CD1c-positive myeloid dendritic cell (primary cell): ENCODE measurements at regions not wholly inside any gene's neighbourhood (a gene's known extent, or its start where the extent isn't known, plus 50 kb on each side); places are given as distances from the start of the nearest gene placed in this dataset.

Experiments used
- DNase-seq: peaks from one replicate; pipeline ENCODE4 v3.0.0-alpha.2; 2016; ENCODE audit errors: extremely low spot score

- DNase-seq: no peak
Observed at GRCh38 chr20:60693496-60694133, 558.4 kb upstream of the CDH4 start.

- DNase-seq: no peak
Observed at GRCh38 chr20:60694763-60695162, 557.3 kb upstream of the CDH4 start.

- DNase-seq: no peak
Observed at GRCh38 chr20:60695226-60696000, 556.6 kb upstream of the CDH4 start.

DNA sequence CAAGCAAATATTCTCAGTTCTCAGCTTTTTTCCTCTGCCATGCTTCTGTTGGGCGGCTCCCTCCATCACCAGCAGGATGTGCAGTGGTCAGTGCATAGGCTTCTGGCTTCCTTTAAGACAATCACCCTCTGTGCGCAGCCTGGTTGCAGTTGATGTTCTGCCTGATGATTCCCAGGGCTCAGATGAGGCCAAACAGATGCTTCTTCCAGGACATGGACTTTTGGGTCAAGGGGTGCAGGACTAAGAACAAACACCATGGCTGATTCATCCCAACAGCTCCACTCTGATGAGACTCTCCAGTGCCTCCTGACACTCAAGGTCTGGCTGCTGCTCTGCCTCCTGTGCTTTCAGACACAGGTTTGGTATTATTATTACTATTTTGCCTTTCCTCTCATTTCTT, 554.8 kb upstream of the CDH4 start:
- no peak for DNase-seq

DNA sequence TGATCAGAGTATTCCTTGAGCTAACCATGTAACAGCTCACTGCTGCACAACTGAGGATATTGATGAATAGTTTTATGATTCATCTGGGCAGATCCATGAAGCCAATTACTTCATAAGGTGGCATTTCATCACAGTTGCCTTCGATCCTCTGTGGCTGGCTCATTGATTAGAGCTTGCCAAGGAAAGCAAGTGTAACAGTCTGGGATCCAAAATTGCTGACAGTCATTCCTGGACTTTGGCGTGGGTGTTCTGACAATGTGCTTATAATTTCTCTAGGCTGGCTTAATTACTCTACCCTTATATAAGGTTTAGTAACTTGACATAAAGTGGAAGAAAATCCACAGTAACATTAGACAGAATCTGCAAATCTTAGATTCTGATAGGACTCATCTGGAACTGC, 551.3 kb upstream of the CDH4 start:
- DNase-seq: no peak

GRCh38 chr20:60704147-60704546, 547.9 kb upstream of the CDH4 start:
- no peak for DNase-seq

DNA sequence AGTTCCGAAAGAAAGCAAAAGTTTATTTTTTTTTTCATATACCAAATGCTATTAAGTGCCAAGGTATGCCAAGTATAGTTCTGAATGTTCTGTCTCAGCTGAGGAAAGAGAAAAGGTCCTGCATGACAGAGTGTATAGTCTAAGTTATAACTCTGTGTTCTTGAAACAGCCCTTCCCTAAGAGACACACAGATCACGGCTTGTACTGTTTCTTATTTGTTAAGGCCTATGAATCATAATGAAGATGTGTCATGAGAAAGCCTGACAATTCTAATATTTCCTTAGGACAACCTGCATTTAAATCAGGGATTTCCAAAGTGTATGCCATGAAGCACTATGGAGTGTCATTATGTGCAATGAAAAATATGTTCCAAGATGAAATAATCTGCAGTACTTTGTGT, 538.7 kb upstream of the CDH4 start:
- DNase-seq: no peak

- DNase-seq: no peak
Observed at GRCh38 chr20:60715172-60715571, 536.9 kb upstream of the CDH4 start.

DNA sequence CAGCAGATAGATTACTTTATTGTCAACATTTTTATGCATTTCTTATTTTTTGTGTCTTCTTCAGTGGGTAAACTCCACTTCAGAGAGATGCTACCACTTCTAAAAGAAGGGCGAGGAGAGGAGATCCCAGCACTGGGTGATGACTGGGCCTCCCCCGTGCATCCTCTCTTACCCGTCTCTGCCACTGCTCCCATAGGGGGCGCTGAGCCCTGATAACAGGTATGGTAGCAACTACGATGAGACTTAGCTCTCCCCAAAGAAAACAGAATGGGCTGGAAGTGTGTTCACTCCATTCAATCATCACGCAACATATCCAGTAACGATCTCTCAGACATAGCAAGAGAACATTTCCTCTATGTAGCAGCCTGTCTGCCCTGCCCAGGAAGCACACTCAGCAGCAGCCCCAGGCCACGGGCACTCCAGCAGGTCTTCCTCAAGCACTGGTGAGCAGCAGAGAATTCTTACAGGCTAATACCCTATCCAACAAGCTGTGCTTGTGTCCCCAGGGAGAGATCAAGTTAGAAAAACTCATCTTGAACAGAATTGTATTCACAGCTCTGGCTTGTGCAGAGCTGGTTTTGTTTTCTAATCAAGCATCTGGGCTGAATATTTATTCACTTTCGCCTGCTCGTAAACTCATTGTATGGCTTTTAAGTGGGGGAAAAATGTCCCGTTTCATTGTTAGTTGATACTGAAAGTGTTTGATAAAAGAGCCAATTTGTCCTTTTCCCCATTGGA, 533.1 kb upstream of the CDH4 start:
- no peak for DNase-seq

DNA sequence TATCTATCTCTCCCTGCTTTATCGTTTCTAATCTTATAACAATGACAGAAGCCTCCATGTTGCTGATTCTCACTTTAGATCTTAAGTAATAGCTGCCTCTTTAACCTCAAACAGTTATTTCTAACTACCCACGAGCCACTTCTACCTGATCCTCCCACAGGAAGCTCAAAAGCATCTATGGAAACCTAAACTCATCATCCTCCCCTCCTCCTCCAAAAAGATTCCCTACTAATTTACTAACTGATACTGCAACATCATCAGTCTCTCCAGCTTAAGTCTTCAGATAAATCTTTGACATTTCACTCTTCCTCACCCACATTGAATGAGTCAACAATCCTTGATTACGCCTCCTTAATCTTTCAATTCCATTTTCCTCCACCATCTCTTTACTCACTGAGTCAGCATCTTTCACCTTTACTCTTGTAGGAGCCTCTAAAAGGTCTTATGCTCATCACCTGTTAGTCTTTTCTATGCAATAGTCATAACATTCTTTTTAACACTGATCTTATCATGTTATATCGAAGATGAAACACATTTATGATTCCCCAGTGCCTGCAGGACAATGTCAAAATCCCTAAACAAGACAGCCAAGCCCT, 526.7 kb upstream of the CDH4 start:
- no peak for DNase-seq

GRCh38 chr20:60727425-60727824, 524.6 kb upstream of the CDH4 start:
- no peak for DNase-seq

GRCh38 chr20:60728705-60729104, 523.4 kb upstream of the CDH4 start:
- DNase-seq: no peak

DNA sequence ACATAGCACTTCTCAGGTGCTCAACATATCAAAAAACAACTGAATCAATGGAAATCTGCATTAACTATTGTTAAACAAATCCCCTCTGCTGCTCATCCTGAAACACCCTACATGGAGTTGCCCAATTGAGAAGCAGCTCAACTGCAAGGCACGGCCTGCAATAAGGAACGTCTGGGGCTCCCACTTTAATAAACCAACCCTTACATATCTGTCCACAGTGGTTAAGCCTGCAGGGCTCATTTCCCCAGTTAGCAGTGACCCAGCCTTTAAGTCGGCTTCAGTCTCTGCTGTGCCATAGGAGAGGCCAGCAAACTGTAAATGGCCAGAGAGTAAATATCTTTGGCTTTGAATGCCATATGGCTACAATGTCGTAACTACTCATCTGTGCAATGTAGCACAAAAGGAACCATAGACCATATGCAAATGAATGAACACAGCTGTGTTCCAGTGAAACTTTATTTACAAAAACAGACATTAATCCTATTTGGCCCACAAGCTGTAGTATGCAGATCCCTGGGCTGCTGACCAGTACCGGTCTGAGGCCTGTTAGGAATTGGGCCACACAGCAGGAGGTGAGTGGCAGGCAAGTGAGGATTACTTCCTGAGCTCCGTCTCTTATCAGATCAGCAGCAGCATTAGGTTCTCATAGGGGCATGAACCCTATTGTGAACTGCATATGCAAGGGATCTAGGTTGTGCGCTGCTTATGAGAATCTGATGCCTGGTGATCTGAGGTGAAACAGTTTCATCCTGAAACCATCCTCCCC, 522.7 kb upstream of the CDH4 start:
- DNase-seq: no peak

DNA sequence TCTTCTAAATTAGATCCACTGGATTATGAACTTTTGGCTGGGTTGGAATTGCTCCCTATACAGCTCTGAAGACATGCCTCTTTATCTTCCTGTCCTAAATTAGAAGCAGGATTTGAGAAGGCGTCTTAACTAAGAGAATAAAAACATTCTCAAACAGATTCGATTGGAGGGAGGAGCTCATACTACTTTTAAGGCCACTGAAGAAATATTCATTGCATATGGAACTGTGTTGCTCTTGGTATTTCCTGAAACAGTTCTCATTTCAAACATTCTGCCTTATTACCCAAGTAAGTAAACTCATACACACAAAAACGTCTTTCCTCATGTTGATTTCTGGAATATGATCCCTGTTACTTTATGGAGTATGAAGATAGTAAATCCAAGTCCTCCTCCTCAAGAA, 519.7 kb upstream of the CDH4 start:
- DNase-seq: no peak

DNA sequence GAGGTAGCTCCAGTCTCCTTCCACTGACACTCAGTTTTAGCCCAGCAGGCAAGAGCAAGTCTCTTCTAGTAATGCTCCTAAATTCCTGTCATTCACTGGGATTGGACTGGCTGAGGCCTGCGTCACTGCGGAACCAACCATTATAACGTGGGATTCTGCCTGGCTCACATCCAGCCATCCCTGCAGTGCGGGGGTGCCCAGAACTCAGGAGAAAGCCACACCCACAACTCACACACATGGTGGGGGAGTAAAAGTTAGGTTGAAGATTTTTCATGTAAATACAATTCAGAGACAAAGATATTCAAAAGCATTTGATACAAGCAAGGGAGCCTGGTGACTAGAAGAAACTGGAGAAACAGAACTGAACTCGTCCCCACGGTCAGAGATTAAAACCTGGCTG, 504.0 kb upstream of the CDH4 start:
- DNase-seq: no peak

DNA sequence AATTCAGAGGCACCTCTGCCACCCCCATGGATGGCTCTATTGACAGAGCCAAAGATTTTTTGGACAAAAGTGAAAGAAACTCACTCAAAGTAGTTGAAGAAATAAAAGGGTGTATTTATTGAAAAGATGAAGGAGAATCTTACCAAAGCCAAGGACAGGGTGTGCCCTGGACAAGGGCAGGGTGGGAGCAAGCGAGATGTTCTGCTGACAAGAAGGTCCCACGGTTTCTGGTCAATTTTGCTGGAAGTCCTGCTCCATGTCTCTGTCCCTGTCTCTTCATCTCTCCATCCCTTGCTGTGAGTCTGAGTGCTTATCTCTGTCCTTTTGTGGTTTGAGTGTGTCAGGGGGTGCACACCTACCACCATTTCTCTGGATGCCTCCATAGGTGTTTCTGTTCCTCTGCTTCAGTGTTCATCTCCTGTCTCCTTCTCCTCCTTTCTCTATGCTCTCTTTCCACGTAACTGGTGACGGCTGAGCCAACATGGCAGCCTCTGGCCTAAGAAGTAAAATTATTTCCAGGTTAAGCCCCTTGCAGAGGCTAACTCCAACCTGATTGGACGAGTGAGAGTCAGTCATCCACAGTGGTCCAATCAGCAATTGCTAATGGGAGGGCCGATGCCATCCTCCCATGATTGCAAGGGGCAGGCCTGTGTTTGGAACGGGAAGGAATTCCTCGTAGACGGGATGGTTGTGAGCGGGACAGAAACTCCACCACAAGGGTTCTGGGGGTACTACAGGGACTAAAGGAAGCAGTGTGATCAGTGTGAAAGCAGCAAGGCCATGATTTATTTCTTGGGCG, 502.1 kb upstream of the CDH4 start:
- DNase-seq: no peak

GRCh38 chr20:60750909-60751308, 501.2 kb upstream of the CDH4 start:
- no peak for DNase-seq

DNA sequence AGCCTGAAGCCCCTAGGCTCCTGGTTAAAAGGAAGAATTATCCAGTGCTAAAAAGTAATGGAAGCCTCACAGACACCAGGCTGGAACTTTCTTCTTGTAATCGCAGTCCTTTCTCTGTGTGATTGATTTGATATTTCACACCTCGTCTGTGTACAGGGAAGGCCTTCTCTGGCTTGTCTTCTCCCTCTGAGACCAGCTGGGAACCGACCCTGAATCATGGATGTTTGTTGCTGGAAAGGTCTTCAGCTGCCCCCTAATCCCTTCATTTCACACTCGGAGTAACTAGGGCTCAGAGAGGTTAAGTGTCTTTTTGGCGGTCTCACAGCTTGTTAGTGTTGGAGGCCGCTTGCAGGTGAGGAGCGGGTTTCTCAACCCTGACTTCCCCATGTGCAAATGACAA, 500.2 kb upstream of the CDH4 start:
- no peak for DNase-seq

GRCh38 chr20:60752741-60753420, 499.2 kb upstream of the CDH4 start:
- no peak for DNase-seq

- no peak for DNase-seq
Observed at GRCh38 chr20:60754856-60755255, 497.2 kb upstream of the CDH4 start.
